ENCODE measurements at regions not wholly inside any gene's neighbourhood (a gene's known extent, or its start where the extent isn't known, plus 50 kb on each side); places are given as distances from the start of the nearest gene placed in this dataset.

DNA sequence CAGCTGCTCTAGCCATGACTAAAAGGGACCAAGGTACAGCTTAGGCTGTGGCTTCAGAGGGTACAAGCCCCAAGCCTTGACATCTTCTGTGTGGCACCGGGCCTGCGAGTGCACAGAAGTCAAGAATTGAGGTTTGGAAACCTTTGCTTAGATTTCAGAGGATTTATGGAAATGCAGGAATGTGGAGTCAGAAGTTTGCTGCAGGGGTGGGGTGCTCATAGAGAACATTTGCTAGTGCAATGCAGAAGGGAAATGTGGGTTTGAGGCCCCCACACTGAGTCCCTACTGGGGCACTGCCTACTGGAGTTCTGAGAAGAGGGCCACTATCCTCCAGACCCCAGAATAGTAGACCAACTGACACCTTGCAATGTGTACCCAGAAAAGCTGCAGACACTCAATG is 624.9 kb upstream of the FTMT start:
- TF ChIP-seq, protein P1, sequence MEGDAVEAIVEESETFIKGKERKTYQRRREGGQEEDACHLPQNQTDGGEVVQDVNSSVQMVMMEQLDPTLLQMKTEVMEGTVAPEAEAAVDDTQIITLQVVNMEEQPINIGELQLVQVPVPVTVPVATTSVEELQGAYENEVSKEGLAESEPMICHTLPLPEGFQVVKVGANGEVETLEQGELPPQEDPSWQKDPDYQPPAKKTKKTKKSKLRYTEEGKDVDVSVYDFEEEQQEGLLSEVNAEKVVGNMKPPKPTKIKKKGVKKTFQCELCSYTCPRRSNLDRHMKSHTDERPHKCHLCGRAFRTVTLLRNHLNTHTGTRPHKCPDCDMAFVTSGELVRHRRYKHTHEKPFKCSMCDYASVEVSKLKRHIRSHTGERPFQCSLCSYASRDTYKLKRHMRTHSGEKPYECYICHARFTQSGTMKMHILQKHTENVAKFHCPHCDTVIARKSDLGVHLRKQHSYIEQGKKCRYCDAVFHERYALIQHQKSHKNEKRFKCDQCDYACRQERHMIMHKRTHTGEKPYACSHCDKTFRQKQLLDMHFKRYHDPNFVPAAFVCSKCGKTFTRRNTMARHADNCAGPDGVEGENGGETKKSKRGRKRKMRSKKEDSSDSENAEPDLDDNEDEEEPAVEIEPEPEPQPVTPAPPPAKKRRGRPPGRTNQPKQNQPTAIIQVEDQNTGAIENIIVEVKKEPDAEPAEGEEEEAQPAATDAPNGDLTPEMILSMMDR (IDR thresholded peaks at IDR 0.05; ENCODE audit: partially characterized antibody, unreplicated experiment), result no peak
- Mint-ChIP-seq H3K9me3 (ENCODE audit: unreplicated experiment) (peaks cover 3% of the 10 kb centered on the region), H3K27ac (ENCODE audit: unreplicated experiment) (no peak overlapping the region), H3K4me3 (ENCODE audit: unreplicated experiment) (no peak overlapping the region), H3K4me1 (ENCODE audit: low read depth, unreplicated experiment) (no peaks in the 10 kb centered on the region), H3K36me3 (ENCODE audit: unreplicated experiment) (peaks cover 4% of the 10 kb centered on the region), H3K27me3 (ENCODE audit: unreplicated experiment) (no peaks in the 10 kb centered on the region)
- no peak for DNase-seq

- Mint-ChIP-seq H3K9me3 (ENCODE audit: unreplicated experiment) (no peaks in the 10 kb centered on the region), H3K4me1 (ENCODE audit: low read depth, unreplicated experiment) (no peaks in the 10 kb centered on the region), H3K36me3 (ENCODE audit: unreplicated experiment) (no peaks in the 10 kb centered on the region), H3K27ac (ENCODE audit: unreplicated experiment) (no peak overlapping the region), H3K27me3 (ENCODE audit: unreplicated experiment) (no peaks in the 10 kb centered on the region), H3K4me3 (ENCODE audit: unreplicated experiment) (no peak overlapping the region)
- DNase-seq, result no peak
- TF ChIP-seq, protein P1 (IDR thresholded peaks at IDR 0.05; ENCODE audit: partially characterized antibody, unreplicated experiment), result no peak
These were observed 611.7 kb upstream of the FTMT start for GRCh38 chr5:121239951-121240350.

DNA sequence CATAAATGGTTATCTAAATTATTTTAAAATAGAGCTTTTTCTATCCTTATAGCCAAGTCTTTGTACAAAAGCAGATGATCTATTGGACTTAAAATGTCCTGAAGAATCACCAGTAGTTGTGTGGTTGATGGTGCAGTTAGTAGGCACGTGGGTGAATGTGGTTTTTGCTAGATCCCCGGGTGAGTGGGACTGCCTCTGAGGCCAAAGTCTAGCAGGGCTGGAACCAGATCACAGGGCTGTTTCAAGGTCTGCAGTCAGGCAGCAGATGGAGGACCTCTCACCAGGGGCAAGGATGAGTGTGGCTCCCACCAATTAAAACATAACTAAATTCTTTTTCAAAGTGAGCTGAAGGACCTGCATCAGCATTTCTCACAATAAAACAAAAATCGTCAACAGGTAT is 604.7 kb upstream of the FTMT start:
- Mint-ChIP-seq H3K27ac (ENCODE audit: unreplicated experiment) (no peak overlapping the region), H3K36me3 (ENCODE audit: unreplicated experiment) (no peaks in the 10 kb centered on the region), H3K4me3 (ENCODE audit: unreplicated experiment) (no peak overlapping the region), H3K4me1 (ENCODE audit: low read depth, unreplicated experiment) (no peaks in the 10 kb centered on the region), H3K27me3 (ENCODE audit: unreplicated experiment) (no peaks in the 10 kb centered on the region), H3K9me3 (ENCODE audit: unreplicated experiment) (no peaks in the 10 kb centered on the region)
- DNase-seq, result no peak
- TF ChIP-seq, protein P1 (IDR thresholded peaks at IDR 0.05; ENCODE audit: partially characterized antibody, unreplicated experiment), result no peak

DNA sequence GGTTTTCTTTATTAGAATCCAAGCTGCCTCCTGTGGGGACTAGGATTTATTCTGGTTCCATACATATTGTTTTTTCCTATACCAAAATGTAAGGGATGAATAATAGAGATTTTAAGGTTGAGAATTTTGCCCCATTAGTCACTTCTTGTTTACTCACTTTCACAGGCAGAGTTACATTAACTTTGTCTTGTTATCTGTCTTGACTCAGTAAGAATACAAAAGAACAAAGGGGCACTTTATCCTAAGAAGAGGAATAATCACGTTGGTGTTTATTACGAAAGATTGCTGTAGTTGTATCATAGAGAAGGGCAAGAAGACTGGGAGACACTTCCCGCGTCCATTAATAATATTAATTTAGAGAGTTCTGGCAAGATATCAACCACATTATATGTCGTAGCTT is 599.7 kb upstream of the FTMT start:
- H3K27ac Mint-ChIP-seq (ENCODE audit: unreplicated experiment), result no peak overlapping the region
- TF ChIP-seq, protein P1 (IDR thresholded peaks at IDR 0.05; ENCODE audit: partially characterized antibody, unreplicated experiment), result no peak
- H3K4me1 Mint-ChIP-seq (ENCODE audit: low read depth, unreplicated experiment), result no peaks in the 10 kb centered on the region
- H3K9me3 Mint-ChIP-seq (ENCODE audit: unreplicated experiment), result no peaks in the 10 kb centered on the region
- H3K36me3 Mint-ChIP-seq (ENCODE audit: unreplicated experiment), result no peaks in the 10 kb centered on the region
- no peak overlapping the region for H3K4me3 Mint-ChIP-seq (ENCODE audit: unreplicated experiment)
- no peak for DNase-seq
- no peaks in the 10 kb centered on the region for H3K27me3 Mint-ChIP-seq (ENCODE audit: unreplicated experiment)

GRCh38 chr5:121257621-121258020 is 594.1 kb upstream of the FTMT start:
- H3K4me3 Mint-ChIP-seq (ENCODE audit: unreplicated experiment), result no peak overlapping the region
- TF ChIP-seq, protein P1 (IDR thresholded peaks at IDR 0.05; ENCODE audit: partially characterized antibody, unreplicated experiment), result no peak
- H3K27me3 Mint-ChIP-seq (ENCODE audit: unreplicated experiment), result no peaks in the 10 kb centered on the region
- no peak for DNase-seq
- H3K9me3 Mint-ChIP-seq (ENCODE audit: unreplicated experiment), result no peaks in the 10 kb centered on the region
- H3K4me1 Mint-ChIP-seq (ENCODE audit: low read depth, unreplicated experiment), result no peaks in the 10 kb centered on the region
- no peak overlapping the region for H3K27ac Mint-ChIP-seq (ENCODE audit: unreplicated experiment)
- no peaks in the 10 kb centered on the region for H3K36me3 Mint-ChIP-seq (ENCODE audit: unreplicated experiment)

All from glutamatergic neuron (in vitro differentiated cells).